ENCODE measurements at regions not wholly inside any gene's neighbourhood (a gene's known extent, or its start where the extent isn't known, plus 50 kb on each side); places are given as distances from the start of the nearest gene placed in this dataset.
"Not testable (repeated sequence)": the region's sequence is repeated elsewhere in the genome, so short reads cannot be mapped to it uniquely, and the experiment has no call there.

DNA sequence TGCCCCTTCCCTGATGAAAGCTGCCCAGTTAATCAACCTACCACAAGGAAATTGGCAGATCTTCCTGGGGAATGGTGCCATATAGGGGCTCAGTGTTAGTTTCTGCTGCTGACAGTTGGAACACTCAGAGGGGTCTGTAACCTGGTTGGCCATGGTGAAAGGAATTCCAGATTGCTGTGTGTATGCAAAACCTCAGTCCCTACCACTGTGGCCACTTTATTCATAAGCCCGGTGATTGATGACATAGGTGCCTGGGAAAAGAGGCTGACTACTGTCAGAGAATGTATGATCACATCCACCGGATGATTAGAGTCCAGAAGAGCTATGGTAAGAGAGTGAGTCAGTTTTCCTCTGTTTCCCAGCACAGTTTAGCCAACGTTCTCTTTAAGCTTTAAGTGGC, 363.9 kb upstream of the NPAP1 start:
- H3K9me3 Mint-ChIP-seq (ENCODE audit: unreplicated experiment), result peaks cover 28% of the 10 kb centered on the region
- H3K36me3 Mint-ChIP-seq (ENCODE audit: unreplicated experiment); H3K4me1 Mint-ChIP-seq (ENCODE audit: unreplicated experiment); H3K27ac Mint-ChIP-seq (ENCODE audit: unreplicated experiment); DNase-seq (ENCODE audit: extremely low spot score, unreplicated experiment); H3K27me3 Mint-ChIP-seq (ENCODE audit: unreplicated experiment); H3K4me3 Mint-ChIP-seq (ENCODE audit: unreplicated experiment): not testable (repeated sequence)

- H3K27ac Mint-ChIP-seq (ENCODE audit: unreplicated experiment); DNase-seq (ENCODE audit: extremely low spot score, unreplicated experiment); H3K36me3 Mint-ChIP-seq (ENCODE audit: unreplicated experiment); H3K4me3 Mint-ChIP-seq (ENCODE audit: unreplicated experiment); H3K4me1 Mint-ChIP-seq (ENCODE audit: unreplicated experiment); H3K27me3 Mint-ChIP-seq (ENCODE audit: unreplicated experiment): not testable (repeated sequence)
- H3K9me3 Mint-ChIP-seq (ENCODE audit: unreplicated experiment), result peaks cover 30% of the 10 kb centered on the region
Measured at GRCh38 chr15:24316326-24316725, 359.2 kb upstream of the NPAP1 start.

- no peak overlapping the region for H3K4me3 Mint-ChIP-seq (ENCODE audit: unreplicated experiment)
Measured at GRCh38 chr15:24318981-24319380, 356.6 kb upstream of the NPAP1 start.

GRCh38 chr15:24324096-24324495, 351.5 kb upstream of the NPAP1 start:
- not testable (repeated sequence) for H3K27ac Mint-ChIP-seq (ENCODE audit: unreplicated experiment); DNase-seq (ENCODE audit: extremely low spot score, unreplicated experiment); H3K36me3 Mint-ChIP-seq (ENCODE audit: unreplicated experiment); H3K27me3 Mint-ChIP-seq (ENCODE audit: unreplicated experiment); H3K4me1 Mint-ChIP-seq (ENCODE audit: unreplicated experiment); H3K4me3 Mint-ChIP-seq (ENCODE audit: unreplicated experiment)
- H3K9me3 Mint-ChIP-seq (ENCODE audit: unreplicated experiment), result peaks cover 32% of the 10 kb centered on the region

More at GRCh38 chr15:24318981-24319380, 356.6 kb upstream of the NPAP1 start:
- Mint-ChIP-seq H3K36me3 (ENCODE audit: unreplicated experiment) (no peaks in the 10 kb centered on the region), H3K27me3 (ENCODE audit: unreplicated experiment) (no peaks in the 10 kb centered on the region), H3K27ac (ENCODE audit: unreplicated experiment) (no peak overlapping the region), H3K4me1 (ENCODE audit: unreplicated experiment) (no peaks in the 10 kb centered on the region), H3K9me3 (ENCODE audit: unreplicated experiment) (peaks cover 36% of the 10 kb centered on the region)
- DNase-seq (ENCODE audit: extremely low spot score, unreplicated experiment), result no peak
- TF ChIP-seq CTCF (IDR thresholded peaks at IDR 0.05), result no peak

- not testable (repeated sequence) for H3K4me3 Mint-ChIP-seq (ENCODE audit: unreplicated experiment); H3K36me3 Mint-ChIP-seq (ENCODE audit: unreplicated experiment); H3K4me1 Mint-ChIP-seq (ENCODE audit: unreplicated experiment); DNase-seq (ENCODE audit: extremely low spot score, unreplicated experiment); H3K27ac Mint-ChIP-seq (ENCODE audit: unreplicated experiment); H3K27me3 Mint-ChIP-seq (ENCODE audit: unreplicated experiment)
- peaks cover 36% of the 10 kb centered on the region for H3K9me3 Mint-ChIP-seq (ENCODE audit: unreplicated experiment)
Measured at GRCh38 chr15:24326513-24326912, 349.1 kb upstream of the NPAP1 start.

DNA sequence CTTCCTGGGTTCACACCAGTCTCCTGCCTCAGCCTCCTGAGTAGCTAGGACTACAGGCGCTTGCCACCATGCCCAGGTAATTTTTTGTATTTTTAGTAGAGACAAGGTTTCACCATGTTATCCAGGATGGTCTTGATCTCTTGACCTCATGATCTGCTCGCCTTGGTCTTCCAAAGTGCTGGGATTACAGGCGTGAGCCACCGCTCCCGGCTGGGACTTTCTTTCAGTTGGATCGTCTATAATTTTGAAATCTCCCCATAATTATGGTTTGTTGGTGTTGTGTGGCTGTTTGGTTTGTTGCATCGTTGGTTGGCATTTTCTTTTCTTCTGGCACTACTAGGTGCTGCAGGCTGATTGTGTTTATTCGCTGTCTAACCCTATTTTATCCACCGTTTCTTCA, 343.6 kb upstream of the NPAP1 start:
- H3K4me1 Mint-ChIP-seq (ENCODE audit: unreplicated experiment); H3K36me3 Mint-ChIP-seq (ENCODE audit: unreplicated experiment); H3K27ac Mint-ChIP-seq (ENCODE audit: unreplicated experiment); H3K27me3 Mint-ChIP-seq (ENCODE audit: unreplicated experiment); DNase-seq (ENCODE audit: extremely low spot score, unreplicated experiment); H3K4me3 Mint-ChIP-seq (ENCODE audit: unreplicated experiment): not testable (repeated sequence)
- H3K9me3 Mint-ChIP-seq (ENCODE audit: unreplicated experiment), result peaks cover 33% of the 10 kb centered on the region

- H3K27me3 Mint-ChIP-seq (ENCODE audit: unreplicated experiment); H3K27ac Mint-ChIP-seq (ENCODE audit: unreplicated experiment); DNase-seq (ENCODE audit: extremely low spot score, unreplicated experiment); H3K4me3 Mint-ChIP-seq (ENCODE audit: unreplicated experiment); H3K4me1 Mint-ChIP-seq (ENCODE audit: unreplicated experiment); H3K36me3 Mint-ChIP-seq (ENCODE audit: unreplicated experiment): not testable (repeated sequence)
- peaks cover 24% of the 10 kb centered on the region for H3K9me3 Mint-ChIP-seq (ENCODE audit: unreplicated experiment)
Measured at GRCh38 chr15:24341876-24342275, 333.7 kb upstream of the NPAP1 start.

GRCh38 chr15:24352777-24353176, 322.8 kb upstream of the NPAP1 start:
- H3K27me3 Mint-ChIP-seq (ENCODE audit: unreplicated experiment); H3K27ac Mint-ChIP-seq (ENCODE audit: unreplicated experiment); H3K4me3 Mint-ChIP-seq (ENCODE audit: unreplicated experiment); H3K36me3 Mint-ChIP-seq (ENCODE audit: unreplicated experiment); H3K4me1 Mint-ChIP-seq (ENCODE audit: unreplicated experiment); DNase-seq (ENCODE audit: extremely low spot score, unreplicated experiment): not testable (repeated sequence)
- H3K9me3 Mint-ChIP-seq (ENCODE audit: unreplicated experiment), result peaks cover 40% of the 10 kb centered on the region

DNA sequence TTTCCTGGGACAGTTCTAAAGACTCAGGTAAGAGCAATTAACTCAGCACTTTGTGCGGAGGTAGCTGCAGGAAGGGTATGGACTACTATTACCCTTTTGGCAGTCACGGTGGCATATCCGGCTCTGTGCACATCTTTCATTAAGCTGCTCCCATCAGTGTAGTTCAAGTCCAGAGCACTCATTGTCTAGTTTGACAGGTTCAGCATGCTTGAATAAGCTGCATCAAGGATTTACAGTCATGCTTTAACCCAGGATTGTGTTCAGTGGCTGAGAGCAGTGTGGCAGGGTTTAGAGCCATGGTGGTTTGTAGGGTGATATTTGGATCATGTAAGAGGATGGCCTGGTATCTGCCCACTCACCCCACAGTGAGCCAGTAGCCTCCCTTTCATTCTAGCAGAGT, 294.5 kb upstream of the NPAP1 start:
- not testable (repeated sequence) for H3K4me3 Mint-ChIP-seq (ENCODE audit: unreplicated experiment); H3K27me3 Mint-ChIP-seq (ENCODE audit: unreplicated experiment); H3K4me1 Mint-ChIP-seq (ENCODE audit: unreplicated experiment); H3K27ac Mint-ChIP-seq (ENCODE audit: unreplicated experiment); H3K36me3 Mint-ChIP-seq (ENCODE audit: unreplicated experiment); DNase-seq (ENCODE audit: extremely low spot score, unreplicated experiment)
- H3K9me3 Mint-ChIP-seq (ENCODE audit: unreplicated experiment), result peaks cover 37% of the 10 kb centered on the region

DNA sequence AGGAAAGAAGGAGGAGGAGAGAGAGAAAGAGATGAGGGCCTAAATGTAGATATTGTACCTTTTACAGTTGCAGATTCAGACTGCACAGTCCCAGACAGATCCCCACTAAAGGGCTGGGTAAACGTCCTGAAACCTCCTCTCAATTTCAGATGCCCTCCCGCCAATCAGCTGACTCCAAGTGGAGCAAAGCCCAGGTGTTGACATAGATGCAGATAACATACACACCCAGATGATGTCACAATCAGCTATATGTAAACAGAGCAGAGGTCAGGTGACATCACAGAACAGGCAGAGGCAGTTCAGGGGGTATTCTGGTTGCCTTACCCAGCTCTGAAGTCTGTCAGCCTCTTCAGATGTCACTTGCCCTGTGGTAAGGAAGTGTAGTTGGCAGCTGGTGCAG, 290.3 kb upstream of the NPAP1 start:
- H3K9me3 Mint-ChIP-seq (ENCODE audit: unreplicated experiment), result peaks cover 21% of the 10 kb centered on the region
- H3K27me3 Mint-ChIP-seq (ENCODE audit: unreplicated experiment); H3K4me1 Mint-ChIP-seq (ENCODE audit: unreplicated experiment); H3K27ac Mint-ChIP-seq (ENCODE audit: unreplicated experiment); H3K4me3 Mint-ChIP-seq (ENCODE audit: unreplicated experiment); DNase-seq (ENCODE audit: extremely low spot score, unreplicated experiment); H3K36me3 Mint-ChIP-seq (ENCODE audit: unreplicated experiment): not testable (repeated sequence)
